ENCODE measurements at regions not wholly inside any gene's neighbourhood (a gene's known extent, or its start where the extent isn't known, plus 50 kb on each side); places are given as distances from the start of the nearest gene placed in this dataset.

DNA sequence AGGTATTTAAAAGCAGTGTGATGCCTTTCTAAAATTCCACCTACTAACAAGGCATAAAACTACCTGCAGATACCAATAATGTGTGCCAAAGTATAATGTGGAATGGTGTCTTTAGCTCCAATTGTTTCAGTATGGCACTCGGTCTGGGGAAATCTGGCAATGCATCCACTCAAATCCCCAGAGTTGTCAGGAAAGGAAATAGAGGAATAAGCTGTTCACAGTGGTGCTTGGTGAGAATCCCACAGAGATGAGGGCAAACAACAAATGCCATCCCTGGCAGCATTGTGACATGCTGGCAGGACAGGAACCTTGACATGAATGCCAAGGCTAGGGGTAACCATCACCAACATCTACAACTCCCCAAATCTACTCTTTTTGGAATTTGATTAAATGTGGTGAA is 240.7 kb downstream of the BARHL2 start:
- TF ChIP-seq, protein P1, sequence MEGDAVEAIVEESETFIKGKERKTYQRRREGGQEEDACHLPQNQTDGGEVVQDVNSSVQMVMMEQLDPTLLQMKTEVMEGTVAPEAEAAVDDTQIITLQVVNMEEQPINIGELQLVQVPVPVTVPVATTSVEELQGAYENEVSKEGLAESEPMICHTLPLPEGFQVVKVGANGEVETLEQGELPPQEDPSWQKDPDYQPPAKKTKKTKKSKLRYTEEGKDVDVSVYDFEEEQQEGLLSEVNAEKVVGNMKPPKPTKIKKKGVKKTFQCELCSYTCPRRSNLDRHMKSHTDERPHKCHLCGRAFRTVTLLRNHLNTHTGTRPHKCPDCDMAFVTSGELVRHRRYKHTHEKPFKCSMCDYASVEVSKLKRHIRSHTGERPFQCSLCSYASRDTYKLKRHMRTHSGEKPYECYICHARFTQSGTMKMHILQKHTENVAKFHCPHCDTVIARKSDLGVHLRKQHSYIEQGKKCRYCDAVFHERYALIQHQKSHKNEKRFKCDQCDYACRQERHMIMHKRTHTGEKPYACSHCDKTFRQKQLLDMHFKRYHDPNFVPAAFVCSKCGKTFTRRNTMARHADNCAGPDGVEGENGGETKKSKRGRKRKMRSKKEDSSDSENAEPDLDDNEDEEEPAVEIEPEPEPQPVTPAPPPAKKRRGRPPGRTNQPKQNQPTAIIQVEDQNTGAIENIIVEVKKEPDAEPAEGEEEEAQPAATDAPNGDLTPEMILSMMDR (IDR thresholded peaks at IDR 0.05; ENCODE audit: borderline replicate concordance, control extremely low read depth, extremely low read depth, insufficient read depth, missing control alignments): no peak
- no peak for DNase-seq (ENCODE audit: low spot score)
- in situ Hi-C loops (cut with MboI; ENCODE audit: low sequenced_read_pairs, unreplicated experiment): no loop called here

DNA sequence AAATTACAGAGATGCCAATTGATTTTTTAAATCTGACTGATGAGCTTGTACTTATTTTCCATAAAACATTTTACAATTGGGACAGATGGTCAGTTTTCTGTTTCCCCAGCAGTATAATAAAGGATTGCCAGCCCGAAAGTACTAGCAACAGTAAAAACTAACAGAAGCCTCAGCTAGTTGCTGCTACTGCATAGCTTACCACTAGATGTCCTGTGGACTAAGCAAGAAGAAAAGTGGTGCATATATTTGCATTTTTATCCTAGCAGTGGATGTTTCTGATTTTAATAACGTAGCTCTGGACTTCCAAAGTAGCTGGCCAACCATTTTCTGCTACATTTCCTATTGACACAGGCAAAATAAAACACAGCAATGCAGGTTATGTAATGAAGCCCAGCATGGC is 241.5 kb downstream of the BARHL2 start:
- in situ Hi-C loops (cut with MboI; ENCODE audit: low sequenced_read_pairs, unreplicated experiment): no loop called here
- TF ChIP-seq, protein P1 (IDR thresholded peaks at IDR 0.05; ENCODE audit: borderline replicate concordance, control extremely low read depth, extremely low read depth, insufficient read depth, missing control alignments): no peak
- DNase-seq (ENCODE audit: low spot score): no peak

DNA sequence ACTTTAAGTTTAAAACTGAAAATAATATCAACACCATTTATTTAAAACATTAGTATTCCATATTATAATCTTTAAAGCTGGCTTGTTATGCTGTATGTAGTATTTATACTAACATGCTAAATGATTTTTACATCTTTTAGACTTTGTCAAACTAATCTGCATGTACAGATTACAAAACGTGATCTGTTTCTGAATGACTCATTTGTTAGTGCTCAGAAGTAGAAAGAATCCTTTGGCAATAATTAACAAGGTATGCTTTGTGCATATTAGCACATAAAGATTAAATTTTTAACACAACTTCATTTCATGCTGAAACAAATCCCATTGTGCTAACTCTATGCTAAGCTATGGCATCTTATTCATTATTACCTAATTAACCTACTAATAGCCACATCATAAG is 242.4 kb downstream of the BARHL2 start:
- in situ Hi-C loops (cut with MboI; ENCODE audit: low sequenced_read_pairs, unreplicated experiment): no loop called here
- no peak for DNase-seq (ENCODE audit: low spot score)

DNA sequence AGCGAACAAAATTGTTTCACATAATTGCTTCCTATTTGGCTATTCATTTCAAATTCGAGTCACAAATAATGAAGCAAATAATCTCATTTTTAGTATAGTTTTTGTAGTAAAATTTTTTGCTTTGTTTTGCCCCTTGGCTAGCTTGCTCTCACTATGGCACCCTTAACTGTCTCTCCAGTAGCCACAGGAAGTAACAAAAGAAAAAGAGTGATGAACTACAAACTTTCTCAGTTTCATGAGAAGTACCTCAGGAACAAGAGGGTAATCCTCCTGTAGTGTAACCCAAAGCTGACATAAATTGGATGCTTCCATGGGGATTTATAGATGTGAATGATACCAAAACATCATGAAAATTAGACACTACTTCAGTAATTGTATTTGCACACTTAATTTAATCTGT is 242.9 kb downstream of the BARHL2 start:
- in situ Hi-C loops (cut with MboI; ENCODE audit: low sequenced_read_pairs, unreplicated experiment): no loop called here
- DNase-seq (ENCODE audit: low spot score): no peak
- TF ChIP-seq, protein P1 (IDR thresholded peaks at IDR 0.05; ENCODE audit: borderline replicate concordance, control extremely low read depth, extremely low read depth, insufficient read depth, missing control alignments): no peak

More for the DNA sequence above, 242.4 kb downstream of the BARHL2 start:
- TF ChIP-seq, protein P1 (IDR thresholded peaks at IDR 0.05; ENCODE audit: borderline replicate concordance, control extremely low read depth, extremely low read depth, insufficient read depth, missing control alignments): no peak

DNA sequence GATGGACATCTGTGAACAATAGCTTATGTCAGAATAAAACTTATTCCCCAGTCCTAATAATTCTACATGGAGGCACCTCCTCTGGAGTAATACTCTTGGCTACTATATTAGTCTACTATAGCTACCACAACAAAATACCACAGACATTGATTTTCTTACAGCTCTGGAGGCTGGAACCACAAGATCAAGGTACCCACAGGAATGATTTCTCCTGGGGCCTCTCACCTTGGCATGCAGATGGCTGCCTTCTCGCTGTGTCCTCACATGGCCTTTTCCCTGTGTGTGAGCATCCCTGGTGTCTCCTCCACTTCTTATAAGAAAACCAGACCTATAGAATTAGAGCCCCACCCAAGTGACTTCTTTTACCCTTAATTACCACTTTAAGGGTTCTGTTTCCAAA is 244.3 kb downstream of the BARHL2 start:
- DNase-seq (ENCODE audit: low spot score): no peak
- in situ Hi-C loops (cut with MboI; ENCODE audit: low sequenced_read_pairs, unreplicated experiment): no loop called here
- TF ChIP-seq, protein P1 (IDR thresholded peaks at IDR 0.05; ENCODE audit: borderline replicate concordance, control extremely low read depth, extremely low read depth, insufficient read depth, missing control alignments): no peak

DNA sequence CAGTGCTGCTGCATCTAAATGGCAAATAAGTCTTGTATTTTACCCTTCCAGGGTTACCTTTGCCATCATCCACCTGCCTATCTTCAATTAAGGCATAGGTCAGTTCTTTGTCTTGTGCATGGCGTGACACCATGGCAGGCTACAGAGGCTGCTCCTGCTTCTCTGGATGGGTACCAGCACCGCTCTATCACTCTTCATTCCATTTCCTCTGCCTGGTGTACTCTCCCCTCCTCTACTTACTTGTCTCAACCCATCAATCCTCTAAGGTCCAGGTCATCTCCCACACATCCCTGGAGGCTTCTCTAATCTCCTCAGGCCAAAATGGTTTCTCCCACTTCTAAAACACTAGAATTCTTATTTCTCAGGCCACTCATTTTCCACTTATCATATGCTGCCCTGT is 257.5 kb downstream of the BARHL2 start:
- in situ Hi-C loops (cut with MboI; ENCODE audit: low sequenced_read_pairs, unreplicated experiment): no loop called here
- DNase-seq (ENCODE audit: low spot score): no peak
- TF ChIP-seq, protein P1 (IDR thresholded peaks at IDR 0.05; ENCODE audit: borderline replicate concordance, control extremely low read depth, extremely low read depth, insufficient read depth, missing control alignments): no peak

DNA sequence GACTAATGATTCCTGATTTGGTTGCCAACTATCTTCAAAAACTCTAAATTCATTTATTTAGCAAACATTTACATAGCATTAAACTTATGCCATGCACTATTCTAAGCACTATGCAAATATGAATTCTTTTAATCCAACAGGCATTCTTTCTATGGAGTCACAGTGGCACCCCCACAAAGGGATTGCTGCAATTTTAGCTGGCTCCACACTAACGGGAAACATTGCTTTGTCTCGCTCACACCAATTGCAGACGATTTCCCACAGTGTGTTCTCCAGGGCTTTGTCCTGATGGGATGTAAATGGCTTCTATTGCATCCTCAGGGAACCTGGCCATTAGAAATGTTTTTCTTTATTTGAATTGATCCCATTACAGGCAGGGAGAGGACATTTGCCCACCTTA is 259.1 kb downstream of the BARHL2 start:
- in situ Hi-C loops (cut with MboI; ENCODE audit: low sequenced_read_pairs, unreplicated experiment): no loop called here
- DNase-seq (ENCODE audit: low spot score): no peak
- TF ChIP-seq, protein P1 (IDR thresholded peaks at IDR 0.05; ENCODE audit: borderline replicate concordance, control extremely low read depth, extremely low read depth, insufficient read depth, missing control alignments): no peak

Measured in GM13976 (cell line).